Progenitor cell of endocrine pancreas (in vitro differentiated cells): ENCODE measurements at regions not wholly inside any gene's neighbourhood (a gene's known extent, or its start where the extent isn't known, plus 50 kb on each side); places are given as distances from the start of the nearest gene placed in this dataset.
"Not testable (repeated sequence)": the region's sequence is repeated elsewhere in the genome, so short reads cannot be mapped to it uniquely, and the experiment has no call there.

Experiments used
- DNase-seq: peaks from one replicate; pipeline ENCODE4 v3.0.0; 2021; ENCODE audit warnings: low spot score; ENCODE audit not compliant: unreplicated experiment
- H3K27ac Mint-ChIP-seq: 2 replicates; pipeline ENCODE4 v1.8.0; 2021; ENCODE audit warnings: mild to moderate bottlenecking, moderate library complexity, mixed read lengths
- H3K27me3 Mint-ChIP-seq: 2 replicates; pipeline ENCODE4 v1.8.0; 2021; ENCODE audit warnings: mixed read lengths
- H3K36me3 Mint-ChIP-seq: 2 replicates; pipeline ENCODE4 v1.8.0; 2022; ENCODE audit warnings: mixed read lengths; ENCODE audit not compliant: insufficient read depth
- H3K4me1 Mint-ChIP-seq: 2 replicates; pipeline ENCODE4 v1.8.0; 2021; ENCODE audit warnings: low read depth, mixed read lengths
- H3K4me3 Mint-ChIP-seq: 2 replicates; pipeline ENCODE4 v1.8.0; 2021; ENCODE audit warnings: low read depth, mild to moderate bottlenecking, moderate library complexity, mixed read lengths
- H3K9me3 Mint-ChIP-seq: 2 replicates; pipeline ENCODE4 v1.8.0; 2021; ENCODE audit warnings: low read depth, mixed read lengths
- CTCF ChIP-seq: fragments of 200-600 bp; sonication (generic); IDR thresholded peaks from one replicate; pipeline ENCODE4 v1.5.0; 2021; ENCODE audit warnings: antibody characterized with exemption, mild to moderate bottlenecking; ENCODE audit not compliant: unreplicated experiment

- Mint-ChIP-seq H3K27ac (no peak overlapping the region), H3K9me3 (peaks cover 43% of the 10 kb centered on the region), H3K4me3 (no peak overlapping the region), H3K36me3 (peaks cover 2% of the 10 kb centered on the region), H3K4me1 (no peaks in the 10 kb centered on the region), H3K27me3 (no peaks in the 10 kb centered on the region)
- no peak for TF ChIP-seq CTCF
- DNase-seq: no peak
Observed at GRCh38 chr5:50343715-50344114, 97.4 kb downstream of the EMB start.

GRCh38 chr5:50340757-50341156 lies 100.3 kb downstream of the EMB start:
- TF ChIP-seq CTCF: no peak
- Mint-ChIP-seq H3K27me3 (no peaks in the 10 kb centered on the region), H3K36me3 (peaks cover 2% of the 10 kb centered on the region), H3K9me3 (peaks cover 52% of the 10 kb centered on the region), H3K4me3 (no peak overlapping the region), H3K27ac (no peak overlapping the region), H3K4me1 (no peaks in the 10 kb centered on the region)
- no peak for DNase-seq

- not testable (repeated sequence) for H3K36me3 Mint-ChIP-seq, H3K4me3 Mint-ChIP-seq, H3K27ac Mint-ChIP-seq, DNase-seq, H3K27me3 Mint-ChIP-seq, H3K4me1 Mint-ChIP-seq
- peaks cover 49% of the 10 kb centered on the region for H3K9me3 Mint-ChIP-seq
Observed at GRCh38 chr5:50330633-50331032, 110.5 kb downstream of the EMB start.

- H3K4me1 Mint-ChIP-seq: no peaks in the 10 kb centered on the region
- TF ChIP-seq CTCF: no peak
- peaks cover 51% of the 10 kb centered on the region for H3K9me3 Mint-ChIP-seq
- H3K36me3 Mint-ChIP-seq: peaks cover 2% of the 10 kb centered on the region
- no peak for DNase-seq
- no peaks in the 10 kb centered on the region for H3K27me3 Mint-ChIP-seq
- H3K27ac Mint-ChIP-seq: no peak overlapping the region
- no peak overlapping the region for H3K4me3 Mint-ChIP-seq
Observed at GRCh38 chr5:50328193-50328729, 112.8 kb downstream of the EMB start.

- no peak for DNase-seq
- H3K4me3 Mint-ChIP-seq: no peak overlapping the region
- H3K4me1 Mint-ChIP-seq: no peaks in the 10 kb centered on the region
- H3K27ac Mint-ChIP-seq: no peak overlapping the region
- H3K9me3 Mint-ChIP-seq: peaks cover 48% of the 10 kb centered on the region
- H3K27me3 Mint-ChIP-seq: no peaks in the 10 kb centered on the region
- peak; percentile 68 for TF ChIP-seq CTCF
- H3K36me3 Mint-ChIP-seq: no peaks in the 10 kb centered on the region
Observed at GRCh38 chr5:50325237-50325832, 115.8 kb downstream of the EMB start.

GRCh38 chr5:50320131-50320749 lies 120.8 kb downstream of the EMB start:
- no peak overlapping the region for H3K4me3 Mint-ChIP-seq
- no peaks in the 10 kb centered on the region for H3K36me3 Mint-ChIP-seq
- no peak overlapping the region for H3K27ac Mint-ChIP-seq
- DNase-seq: no peak
- TF ChIP-seq CTCF: no peak
- H3K4me1 Mint-ChIP-seq: no peaks in the 10 kb centered on the region
- H3K27me3 Mint-ChIP-seq: no peaks in the 10 kb centered on the region
- H3K9me3 Mint-ChIP-seq: peaks cover 46% of the 10 kb centered on the region
